CD4-positive, alpha-beta memory T cell (primary cell): ENCODE measurements at regions not wholly inside any gene's neighbourhood (a gene's known extent, or its start where the extent isn't known, plus 50 kb on each side); places are given as distances from the start of the nearest gene placed in this dataset.

ENCODE experiments used
- CTCF ChIA-PET: fragments of 350-600 bp; sonication (Branson Sonifier 250); formaldehyde crosslinking; loops from one replicate; lab custom pipeline; 2021; ENCODE audit warnings: inconsistent platforms; ENCODE audit not compliant: partially characterized antibody; lab: Charles Lee
- POLR2A ChIA-PET: fragments of 350-600 bp; sonication (Branson Sonifier 250); formaldehyde crosslinking; loops from one replicate; lab custom pipeline; 2021; ENCODE audit not compliant: partially characterized antibody; lab: Charles Lee
- DNase-seq, 5 donors: peaks; one replicate each; pipeline versions ENCODE4 v3.0.0 to v3.0.0-alpha.2; 2020 to 2022; ENCODE audit warnings: mixed read lengths in 1 of 5
- H3K27ac ChIP-seq: one replicate; pipeline ENCODE4 v1.7.0; 2013; ENCODE audit warnings: low read depth, low read length
- H3K27me3 ChIP-seq: 2 replicates; pipeline ENCODE4 v1.7.0; 2013; ENCODE audit warnings: mild to moderate bottlenecking, low read length, moderate library complexity; ENCODE audit not compliant: insufficient read depth
- H3K36me3 ChIP-seq: 2 replicates; pipeline ENCODE4 v1.7.0; 2013; ENCODE audit warnings: mild to moderate bottlenecking, low read length, moderate library complexity; ENCODE audit not compliant: insufficient read depth
- H3K4me1 ChIP-seq: 2 replicates; pipeline ENCODE4 v1.7.0; 2013; ENCODE audit warnings: mild to moderate bottlenecking, low read length, moderate library complexity; ENCODE audit not compliant: insufficient read depth
- H3K4me3 ChIP-seq, 2 donors: one replicate each; pipeline ENCODE4 v1.7.0; 2013; ENCODE audit warnings: low read length in 2 of 2, mild to moderate bottlenecking in 1 of 2
- H3K9me3 ChIP-seq, 2 donors: one replicate each; pipeline ENCODE4 v1.7.0; 2013; ENCODE audit warnings: low read length in 2 of 2, control low read depth in 1 of 2; ENCODE audit not compliant: control insufficient read depth in 1 of 2
- H3K27ac Mint-ChIP-seq, 7 donors: one replicate each; pipeline ENCODE4 v1.8.0; 2020 to 2021; ENCODE audit warnings: mixed read lengths in 7 of 7, mild to moderate bottlenecking in 6 of 7, inconsistent platforms in 3 of 7, moderate library complexity in 3 of 7
- H3K27me3 Mint-ChIP-seq, 2 donors: one replicate each; pipeline ENCODE4 v1.8.0; 2020 to 2021; ENCODE audit warnings: mixed read lengths in 2 of 2
- H3K36me3 Mint-ChIP-seq, 2 donors: one replicate each; pipeline ENCODE4 v1.8.0; 2020 to 2021; ENCODE audit warnings: mixed read lengths in 2 of 2, inconsistent platforms in 1 of 2, mild to moderate bottlenecking in 1 of 2
- H3K4me1 Mint-ChIP-seq, 4 donors: one replicate each; pipeline ENCODE4 v1.8.0; 2020 to 2021; ENCODE audit warnings: mixed read lengths in 4 of 4, mild to moderate bottlenecking in 1 of 4
- H3K4me3 Mint-ChIP-seq, 8 donors: one replicate each; pipeline ENCODE4 v1.8.0; 2020 to 2021; ENCODE audit warnings: mixed read lengths in 8 of 8, mild to moderate bottlenecking in 7 of 8, moderate library complexity in 6 of 8, inconsistent platforms in 3 of 8
- H3K9me3 Mint-ChIP-seq, 8 donors: one replicate each; pipeline ENCODE4 v1.8.0; 2020 to 2021; ENCODE audit warnings: mixed read lengths in 8 of 8, mild to moderate bottlenecking in 5 of 8, inconsistent platforms in 3 of 8, moderate library complexity in 1 of 8
- intact Hi-C: fragments of 100-400 bp; cut with micrococcal nuclease; formaldehyde crosslinking; loops from one replicate; pipeline ENCODE4 v1.15.1; 2023

DNA sequence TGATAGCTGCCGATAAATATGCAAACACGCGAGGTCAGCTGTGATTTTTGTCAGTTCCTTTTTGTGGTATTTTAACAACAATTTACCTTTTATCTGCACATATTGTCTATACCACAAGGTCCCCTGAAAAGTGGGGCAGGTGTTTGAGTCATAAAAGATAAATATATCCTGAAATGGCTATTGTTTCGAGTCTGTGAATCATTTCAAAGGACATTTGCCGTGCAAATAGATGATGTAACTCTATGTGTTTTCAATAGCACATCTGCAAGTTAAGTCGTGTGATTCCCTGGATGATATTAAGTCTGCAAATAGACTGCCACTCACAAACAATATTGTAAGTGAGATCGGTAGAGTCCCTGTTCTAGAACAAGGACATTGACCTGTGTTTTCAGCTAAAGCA, 193.0 kb upstream of the PITRM1 start:
- no peak overlapping the region for H3K4me3 ChIP-seq
- H3K4me1 ChIP-seq: no peaks in the 10 kb centered on the region
- H3K27ac Mint-ChIP-seq: no peak overlapping the region
- H3K9me3 ChIP-seq: no peaks in the 10 kb centered on the region
- ChIA-PET POLR2A (no interaction called here), CTCF (no interaction called here)
- no peaks in the 10 kb centered on the region for H3K27me3 ChIP-seq
- peaks cover 1 to 3% of the 10 kb centered on the region in 2 donors for H3K27me3 Mint-ChIP-seq
- H3K36me3 Mint-ChIP-seq: peaks cover 6% of the 10 kb centered on the region in 2 donors
- no peaks in the 10 kb centered on the region for H3K4me1 Mint-ChIP-seq
- H3K27ac ChIP-seq: no peak overlapping the region
- no peak for DNase-seq
- H3K36me3 ChIP-seq: no peaks in the 10 kb centered on the region
- intact Hi-C loops: no loop called here
- H3K9me3 Mint-ChIP-seq: peaks cover 0 to 25% (median 16%) of the 10 kb centered on the region in 8 donors
- no peak overlapping the region for H3K4me3 Mint-ChIP-seq

DNA sequence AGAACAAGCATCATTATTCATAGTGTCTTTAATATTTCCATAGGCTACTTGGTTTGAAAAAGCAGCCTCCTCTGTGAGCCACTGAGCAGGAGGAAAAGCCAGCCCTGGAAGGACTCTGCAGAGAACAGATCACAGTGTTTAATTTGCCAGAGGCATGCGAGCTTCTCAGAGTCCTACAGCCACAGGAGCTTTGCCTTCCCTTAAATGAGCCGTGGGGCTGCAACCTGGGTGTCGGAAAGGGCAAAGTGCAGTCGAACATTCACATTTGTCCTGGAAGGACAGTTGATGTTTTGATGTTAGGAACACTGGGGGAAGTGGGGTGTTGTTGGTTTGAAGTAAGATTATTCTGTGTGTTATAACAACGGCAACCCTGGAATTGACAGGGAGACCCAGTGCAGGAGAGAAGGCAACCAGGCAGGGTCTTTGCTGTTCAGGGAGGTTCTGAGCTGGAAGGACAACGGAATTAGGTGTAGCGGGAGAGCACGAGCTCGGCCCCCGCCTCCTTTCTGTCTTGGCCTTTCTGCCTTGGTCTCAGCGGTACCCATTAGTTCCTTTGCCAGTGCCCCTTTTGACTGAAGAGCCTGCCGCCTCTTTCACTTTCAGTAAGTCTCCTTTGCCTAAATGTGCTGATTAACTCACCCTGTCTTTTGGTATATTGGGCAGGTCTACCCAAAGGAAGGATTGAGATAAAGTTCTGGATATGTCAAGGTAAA, 192.3 kb upstream of the PITRM1 start:
- Histone ChIP-seq H3K4me1 (no peaks in the 10 kb centered on the region), H3K4me3 (no peak overlapping the region), H3K9me3 (no peaks in the 10 kb centered on the region), H3K27me3 (no peaks in the 10 kb centered on the region), H3K36me3 (no peaks in the 10 kb centered on the region), H3K27ac (no peak overlapping the region)
- no peak for DNase-seq
- H3K27me3 Mint-ChIP-seq: peaks cover 1 to 3% of the 10 kb centered on the region in 2 donors
- intact Hi-C loops: no loop called here
- H3K36me3 Mint-ChIP-seq: peaks cover 6% of the 10 kb centered on the region in 2 donors
- ChIA-PET CTCF (no interaction called here), POLR2A (no interaction called here)
- no peak overlapping the region for H3K4me3 Mint-ChIP-seq
- no peaks in the 10 kb centered on the region for H3K4me1 Mint-ChIP-seq
- peaks cover 0 to 32% (median 20%) of the 10 kb centered on the region in 8 donors for H3K9me3 Mint-ChIP-seq
- H3K27ac Mint-ChIP-seq: peak overlapping the region in 1 of 7 donors; percentile 16

DNA sequence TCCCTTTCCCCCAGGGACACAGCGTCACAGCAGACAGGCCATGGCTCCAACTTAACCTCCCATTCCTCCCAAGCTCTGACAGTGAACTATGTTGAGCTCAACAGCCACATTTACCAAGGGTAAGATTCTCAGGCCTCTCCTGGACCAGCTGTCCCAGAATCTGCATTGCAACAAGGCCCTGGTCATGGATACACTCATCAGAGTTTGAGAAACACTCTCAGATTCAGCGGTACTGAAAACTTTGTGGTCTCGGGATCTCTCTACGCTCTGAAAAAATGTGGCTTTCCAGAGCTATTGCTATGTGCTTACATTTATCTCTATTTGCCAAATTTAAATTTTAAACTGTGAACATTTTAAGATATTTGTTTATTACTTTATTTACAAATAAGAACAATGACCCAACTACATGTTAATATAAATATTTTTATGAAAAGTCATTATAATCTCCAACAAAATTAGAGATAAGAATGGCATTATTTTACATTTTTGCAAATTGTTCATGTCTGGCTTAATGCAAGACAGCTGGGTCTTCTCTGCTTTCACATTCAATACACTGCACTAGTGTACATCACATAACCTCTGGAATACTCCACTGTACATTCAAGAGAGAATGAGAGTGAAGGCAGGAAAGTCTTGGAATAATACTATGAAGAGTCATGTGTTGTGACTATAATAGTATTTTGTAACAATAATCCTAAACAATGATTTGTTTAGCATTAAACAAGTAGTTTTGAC, 190.9 kb upstream of the PITRM1 start:
- POLR2A ChIA-PET: no interaction called here
- intact Hi-C loops: no loop called here
- Mint-ChIP-seq H3K4me3 (no peak overlapping the region), H3K27ac (no peak overlapping the region), H3K4me1 (no peaks in the 10 kb centered on the region), H3K27me3 (peaks cover 0 to 3% of the 10 kb centered on the region in 2 donors), H3K36me3 (peaks cover 6% of the 10 kb centered on the region in 2 donors), H3K9me3 (peaks cover 0 to 40% (median 26%) of the 10 kb centered on the region in 8 donors)
- H3K4me3 ChIP-seq: no peak overlapping the region
- DNase-seq: no peak
- H3K4me1 ChIP-seq: no peaks in the 10 kb centered on the region
- no peaks in the 10 kb centered on the region for H3K27me3 ChIP-seq
- CTCF ChIA-PET: no interaction called here
- no peaks in the 10 kb centered on the region for H3K36me3 ChIP-seq
- H3K9me3 ChIP-seq: no peaks in the 10 kb centered on the region
- no peak overlapping the region for H3K27ac ChIP-seq

DNA sequence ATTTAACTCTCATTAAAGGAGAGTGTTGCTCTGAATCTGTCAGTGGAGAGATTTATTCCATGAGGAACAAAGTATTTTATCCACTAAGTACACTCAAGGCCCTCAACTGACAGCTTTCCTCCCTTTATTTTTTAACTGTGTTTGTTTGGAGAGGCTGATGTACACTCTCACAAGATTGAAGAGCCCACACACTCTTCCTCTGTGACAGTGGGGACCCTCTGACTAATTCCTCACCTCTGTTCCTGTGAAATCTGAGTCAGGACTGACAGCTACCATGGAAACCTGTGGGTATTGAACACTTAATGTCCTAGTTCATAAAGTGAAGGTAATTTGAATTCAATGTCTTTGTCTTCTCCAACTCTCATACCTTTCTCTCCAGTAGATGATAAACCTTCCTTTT, 189.8 kb upstream of the PITRM1 start:
- intact Hi-C loops: no loop called here
- Histone ChIP-seq H3K4me1 (no peaks in the 10 kb centered on the region), H3K27ac (no peak overlapping the region), H3K4me3 (no peak overlapping the region), H3K27me3 (no peaks in the 10 kb centered on the region), H3K36me3 (no peaks in the 10 kb centered on the region), H3K9me3 (no peaks in the 10 kb centered on the region)
- H3K4me1 Mint-ChIP-seq: no peaks in the 10 kb centered on the region
- H3K9me3 Mint-ChIP-seq: peaks cover 0 to 42% (median 27%) of the 10 kb centered on the region in 8 donors
- CTCF ChIA-PET: no interaction called here
- no peak overlapping the region for H3K27ac Mint-ChIP-seq
- peaks cover 0 to 1% of the 10 kb centered on the region in 2 donors for H3K27me3 Mint-ChIP-seq
- no peak overlapping the region for H3K4me3 Mint-ChIP-seq
- H3K36me3 Mint-ChIP-seq: peaks cover 6% of the 10 kb centered on the region in 2 donors
- POLR2A ChIA-PET: no interaction called here
- DNase-seq: no peak

DNA sequence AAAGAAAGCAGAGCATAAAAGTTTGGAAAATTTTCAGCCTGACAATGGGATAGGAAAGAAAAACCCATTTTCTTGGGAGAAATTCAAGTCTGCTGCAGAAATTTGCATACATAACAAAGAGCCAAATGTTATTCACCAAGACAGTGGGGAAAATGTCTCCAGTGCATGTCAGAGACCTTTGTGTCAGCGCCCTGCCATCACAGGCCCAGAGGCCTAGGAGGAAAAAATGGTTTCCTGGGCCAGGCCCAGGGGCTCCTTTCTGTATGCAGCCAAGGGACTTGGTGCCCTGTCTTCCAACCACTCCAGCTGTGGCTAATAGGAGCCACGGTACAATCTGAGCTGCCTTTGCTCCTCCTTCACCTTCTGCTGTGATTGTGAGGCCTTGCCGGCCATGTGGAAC, 189.1 kb upstream of the PITRM1 start:
- H3K9me3 Mint-ChIP-seq: peaks cover 0 to 42% (median 27%) of the 10 kb centered on the region in 8 donors
- H3K27me3 ChIP-seq: no peaks in the 10 kb centered on the region
- ChIA-PET CTCF (no interaction called here), POLR2A (no interaction called here)
- no peaks in the 10 kb centered on the region for H3K36me3 ChIP-seq
- intact Hi-C loops: no loop called here
- no peak overlapping the region for H3K27ac Mint-ChIP-seq
- no peak overlapping the region for H3K27ac ChIP-seq
- no peak for DNase-seq
- H3K4me1 Mint-ChIP-seq: no peaks in the 10 kb centered on the region
- H3K4me3 Mint-ChIP-seq: no peak overlapping the region
- no peaks in the 10 kb centered on the region for H3K9me3 ChIP-seq
- H3K4me3 ChIP-seq: no peak overlapping the region
- H3K4me1 ChIP-seq: no peaks in the 10 kb centered on the region
- H3K36me3 Mint-ChIP-seq: peaks cover 6% of the 10 kb centered on the region in 2 donors
- H3K27me3 Mint-ChIP-seq: peaks cover 0 to 1% of the 10 kb centered on the region in 2 donors

DNA sequence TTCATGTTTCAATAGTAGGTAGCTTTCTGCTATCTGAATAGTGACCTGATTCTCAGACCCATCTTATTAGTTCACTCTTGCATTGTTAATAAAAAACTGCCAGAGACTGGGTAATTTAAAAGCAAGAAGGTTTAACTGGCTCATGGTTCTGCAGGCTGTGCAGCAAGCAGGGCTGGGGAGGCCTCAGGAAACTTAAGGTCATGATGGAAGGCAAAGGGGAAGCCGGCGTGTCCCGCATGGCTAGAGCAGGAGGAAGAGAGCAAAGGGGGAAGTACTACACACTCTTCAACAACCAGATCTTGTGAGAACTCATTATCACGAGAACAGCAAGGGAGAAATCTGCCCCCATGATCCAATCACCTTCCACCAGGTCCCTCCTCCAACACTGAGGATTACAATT, 185.2 kb upstream of the PITRM1 start:
- POLR2A ChIA-PET: no interaction called here

DNA sequence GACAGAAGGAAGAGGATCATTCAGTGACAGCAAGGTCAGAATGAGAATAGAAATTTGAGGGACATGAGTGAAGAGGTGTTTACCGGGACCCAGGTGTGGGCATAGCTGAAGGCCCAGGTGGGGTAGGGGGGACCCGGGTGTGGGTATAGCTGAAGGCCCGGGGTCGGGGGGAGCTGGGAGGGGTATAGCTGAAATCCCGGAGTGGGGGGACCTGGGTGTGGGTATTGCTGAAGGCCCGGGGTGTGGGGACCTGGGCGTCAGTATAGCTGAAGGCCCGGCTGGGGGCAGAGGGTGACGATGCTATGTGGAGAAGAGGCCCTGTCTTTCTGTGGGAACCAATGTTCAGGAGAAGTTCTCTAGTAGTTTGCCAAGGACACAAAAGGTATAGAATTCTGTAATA, 183.0 kb upstream of the PITRM1 start:
- H3K27ac ChIP-seq: no peak overlapping the region
- Mint-ChIP-seq H3K27ac (no peak overlapping the region), H3K4me1 (peaks cover 4 to 5% (median 4%) of the 10 kb centered on the region in 4 donors), H3K4me3 (no peak overlapping the region), H3K9me3 (peaks cover 0 to 16% (median 9%) of the 10 kb centered on the region in 8 donors), H3K27me3 (peaks cover 6 to 7% of the 10 kb centered on the region in 2 donors), H3K36me3 (no peaks in the 10 kb centered on the region)
- H3K36me3 ChIP-seq: no peaks in the 10 kb centered on the region
- no peaks in the 10 kb centered on the region for H3K9me3 ChIP-seq
- no peak for DNase-seq
- H3K27me3 ChIP-seq: no peaks in the 10 kb centered on the region
- POLR2A ChIA-PET: no interaction called here
- intact Hi-C loops: no loop called here
- no peak overlapping the region for H3K4me3 ChIP-seq
- no peaks in the 10 kb centered on the region for H3K4me1 ChIP-seq
- CTCF ChIA-PET: no interaction called here

More for the DNA sequence above, 185.2 kb upstream of the PITRM1 start:
- Mint-ChIP-seq H3K4me3 (no peak overlapping the region), H3K4me1 (no peaks in the 10 kb centered on the region), H3K36me3 (peaks cover 6% of the 10 kb centered on the region in 2 donors), H3K27me3 (peaks cover 2% of the 10 kb centered on the region in 2 donors), H3K9me3 (peaks cover 0 to 37% (median 26%) of the 10 kb centered on the region in 8 donors), H3K27ac (no peak overlapping the region)
- Histone ChIP-seq H3K4me1 (no peaks in the 10 kb centered on the region), H3K9me3 (no peaks in the 10 kb centered on the region), H3K36me3 (no peaks in the 10 kb centered on the region), H3K4me3 (no peak overlapping the region), H3K27ac (no peak overlapping the region), H3K27me3 (no peaks in the 10 kb centered on the region)
- no peak for DNase-seq
- CTCF ChIA-PET: no interaction called here
- intact Hi-C loops: no loop called here
